ENCODE measurements at regions not wholly inside any gene's neighbourhood (a gene's known extent, or its start where the extent isn't known, plus 50 kb on each side); places are given as distances from the start of the nearest gene placed in this dataset.

DNA sequence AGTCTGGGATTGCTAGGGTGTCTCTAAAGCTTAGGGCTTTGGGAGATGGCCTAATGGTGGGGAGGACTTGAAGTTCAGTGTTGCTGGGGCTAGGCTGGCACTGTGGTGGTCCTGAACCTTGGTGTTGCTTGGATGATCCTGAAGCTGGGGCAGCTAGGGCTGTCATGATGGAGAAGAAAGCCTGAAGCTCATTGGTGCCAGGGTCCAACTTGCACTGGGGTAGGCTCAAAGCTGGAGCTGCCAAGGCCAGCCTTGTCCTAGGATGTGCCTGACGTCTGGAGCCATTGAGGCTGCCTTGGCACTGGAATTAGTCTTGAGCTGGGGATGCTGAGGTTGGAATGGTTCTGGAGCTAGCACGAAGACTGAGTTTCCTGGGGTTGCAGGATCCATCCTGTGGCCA, 61.0 kb upstream of the NLRP2B start:
- TF ChIP-seq, protein P1, sequence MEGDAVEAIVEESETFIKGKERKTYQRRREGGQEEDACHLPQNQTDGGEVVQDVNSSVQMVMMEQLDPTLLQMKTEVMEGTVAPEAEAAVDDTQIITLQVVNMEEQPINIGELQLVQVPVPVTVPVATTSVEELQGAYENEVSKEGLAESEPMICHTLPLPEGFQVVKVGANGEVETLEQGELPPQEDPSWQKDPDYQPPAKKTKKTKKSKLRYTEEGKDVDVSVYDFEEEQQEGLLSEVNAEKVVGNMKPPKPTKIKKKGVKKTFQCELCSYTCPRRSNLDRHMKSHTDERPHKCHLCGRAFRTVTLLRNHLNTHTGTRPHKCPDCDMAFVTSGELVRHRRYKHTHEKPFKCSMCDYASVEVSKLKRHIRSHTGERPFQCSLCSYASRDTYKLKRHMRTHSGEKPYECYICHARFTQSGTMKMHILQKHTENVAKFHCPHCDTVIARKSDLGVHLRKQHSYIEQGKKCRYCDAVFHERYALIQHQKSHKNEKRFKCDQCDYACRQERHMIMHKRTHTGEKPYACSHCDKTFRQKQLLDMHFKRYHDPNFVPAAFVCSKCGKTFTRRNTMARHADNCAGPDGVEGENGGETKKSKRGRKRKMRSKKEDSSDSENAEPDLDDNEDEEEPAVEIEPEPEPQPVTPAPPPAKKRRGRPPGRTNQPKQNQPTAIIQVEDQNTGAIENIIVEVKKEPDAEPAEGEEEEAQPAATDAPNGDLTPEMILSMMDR (IDR thresholded peaks at IDR 0.05): no peak
- no peak for TF ChIP-seq POLR2A (IDR thresholded peaks at IDR 0.05)

All from uterus (tissue), 2 donors.